ENCODE measurements at regions not wholly inside any gene's neighbourhood (a gene's known extent, or its start where the extent isn't known, plus 50 kb on each side); places are given as distances from the start of the nearest gene placed in this dataset.

GRCh38 chr6:125558907-125559306 is 190.5 kb upstream of the HEY2 start:
- no peak overlapping the region for H3K4me3 Mint-ChIP-seq
- H2AFZ ChIP-seq (ENCODE audit: insufficient read depth, low read depth, low read length, poor library complexity, severe bottlenecking) = no peak overlapping the region
- no peak overlapping the region for H3K4me3 ChIP-seq (replicated peaks in 1 of 3; ENCODE audit: low read depth in 2 of 3, low read length in 3 of 3)
- H3K27me3 Mint-ChIP-seq (ENCODE audit: low read depth in 3 of 3) = peaks cover 0 to 2% (median 2%) of the 10 kb centered on the region in 3 donors
- no peaks in the 10 kb centered on the region for H3K36me3 Mint-ChIP-seq
- WGBS (ENCODE audit: insufficient coverage) = 85% methylated on average over 2 of the region's 3 CpGs
- intact Hi-C loops (cut with micrococcal nuclease) = no loop called here
- no peaks in the 10 kb centered on the region for H3K9me3 Mint-ChIP-seq
- no peaks in the 10 kb centered on the region for H3K27me3 ChIP-seq (ENCODE audit: control insufficient read depth in 2 of 2, insufficient read depth in 2 of 2, low read length in 2 of 2)
- no peaks in the 10 kb centered on the region for H3K36me3 ChIP-seq (replicated peaks in 1 of 2; ENCODE audit: control insufficient read depth in 1 of 2, insufficient read depth in 2 of 2, low read length in 2 of 2)
- H3K4me1 ChIP-seq (ENCODE audit: control insufficient read depth in 1 of 2, insufficient read depth in 2 of 2, low read length in 2 of 2) = no peaks in the 10 kb centered on the region
- no peak overlapping the region for H3K9ac ChIP-seq (ENCODE audit: insufficient read depth, low read length, poor library complexity, severe bottlenecking)
- no peaks in the 10 kb centered on the region for H3K79me2 ChIP-seq (ENCODE audit: insufficient read depth, low read length)
- no peak for DNase-seq
- peak overlapping the region in 1 of 7 donors; percentile 59 for H3K27ac Mint-ChIP-seq
- H3K4me1 Mint-ChIP-seq = no peaks in the 10 kb centered on the region
- H3K9me3 ChIP-seq (replicated peaks in 1 of 2; ENCODE audit: control insufficient read depth in 1 of 2, insufficient read depth in 1 of 2, low read length in 2 of 2) = no peaks in the 10 kb centered on the region
- no peak overlapping the region for H3K27ac ChIP-seq (ENCODE audit: low read depth in 1 of 2, low read length in 2 of 2)
- TF ChIP-seq CTCF (IDR thresholded peaks at IDR 0.05) = no peak
- no peaks in the 10 kb centered on the region for H4K20me1 ChIP-seq (ENCODE audit: insufficient read depth, low read length)
- no peak overlapping the region for H3K4me2 ChIP-seq (replicated peaks; ENCODE audit: extremely low read depth, low read length, poor library complexity, severe bottlenecking)

GRCh38 chr6:125562156-125562555 is 187.3 kb upstream of the HEY2 start:
- no CpG with 5 or more reads among the region's 1 CpG for WGBS (ENCODE audit: insufficient coverage)
- no peak for TF ChIP-seq CTCF (IDR thresholded peaks at IDR 0.05)
- peaks cover 0 to 3% (median 0%) of the 10 kb centered on the region in 7 donors for H3K9me3 Mint-ChIP-seq
- no peak overlapping the region for H3K27ac ChIP-seq (ENCODE audit: low read depth in 1 of 2, low read length in 2 of 2)
- no peaks in the 10 kb centered on the region for H4K20me1 ChIP-seq (ENCODE audit: insufficient read depth, low read length)
- H2AFZ ChIP-seq (ENCODE audit: insufficient read depth, low read depth, low read length, poor library complexity, severe bottlenecking) = no peak overlapping the region
- no peaks in the 10 kb centered on the region for H3K36me3 ChIP-seq (replicated peaks in 1 of 2; ENCODE audit: control insufficient read depth in 1 of 2, insufficient read depth in 2 of 2, low read length in 2 of 2)
- no peak overlapping the region for H3K4me2 ChIP-seq (replicated peaks; ENCODE audit: extremely low read depth, low read length, poor library complexity, severe bottlenecking)
- no peaks in the 10 kb centered on the region for H3K36me3 Mint-ChIP-seq
- peaks cover 0 to 3% (median 2%) of the 10 kb centered on the region in 3 donors for H3K27me3 Mint-ChIP-seq (ENCODE audit: low read depth in 3 of 3)
- no peaks in the 10 kb centered on the region for H3K4me1 ChIP-seq (ENCODE audit: control insufficient read depth in 1 of 2, insufficient read depth in 2 of 2, low read length in 2 of 2)
- H3K4me3 ChIP-seq (replicated peaks in 1 of 3; ENCODE audit: low read depth in 2 of 3, low read length in 3 of 3) = no peak overlapping the region
- H3K9me3 ChIP-seq (replicated peaks in 1 of 2; ENCODE audit: control insufficient read depth in 1 of 2, insufficient read depth in 1 of 2, low read length in 2 of 2) = no peaks in the 10 kb centered on the region
- no peak overlapping the region for H3K9ac ChIP-seq (ENCODE audit: insufficient read depth, low read length, poor library complexity, severe bottlenecking)
- intact Hi-C loops (cut with micrococcal nuclease) = no loop called here
- no peak overlapping the region for H3K27ac Mint-ChIP-seq
- H3K4me3 Mint-ChIP-seq = no peak overlapping the region
- no peaks in the 10 kb centered on the region for H3K79me2 ChIP-seq (ENCODE audit: insufficient read depth, low read length)
- H3K27me3 ChIP-seq (ENCODE audit: control insufficient read depth in 2 of 2, insufficient read depth in 2 of 2, low read length in 2 of 2) = no peaks in the 10 kb centered on the region
- DNase-seq = no peak
- no peaks in the 10 kb centered on the region for H3K4me1 Mint-ChIP-seq
